Lower leg skin (tissue), 4 donors: ENCODE measurements at regions not wholly inside any gene's neighbourhood (a gene's known extent, or its start where the extent isn't known, plus 50 kb on each side); places are given as distances from the start of the nearest gene placed in this dataset.
A peak's percentile ranks its signal among the peaks of the same experiment; 100 is the strongest.

ENCODE experiments used
- DNase-seq, 2 donors: peaks; one replicate each; pipeline ENCODE4 v3.0.0-alpha.2; 2019; ENCODE audit warnings: low spot score in 2 of 2
- H3K4me3 ChIP-seq: fragments of 200-600 bp; sonication (generic); 2 replicates; pipeline ENCODE4 v1.5.1; 2017; ENCODE audit warnings: mild to moderate bottlenecking, low read depth; ENCODE audit not compliant: poor library complexity, severe bottlenecking
- CTCF ChIP-seq, 3 donors: fragments of 450-650 bp; IDR thresholded peaks; one replicate each; pipeline ENCODE4 v1.5.1; 2016; ENCODE audit warnings: antibody characterized with exemption in 3 of 3, mild to moderate bottlenecking in 3 of 3, moderate library complexity in 2 of 3
- POLR2A ChIP-seq, 2 donors: fragments of 450-650 bp; IDR thresholded peaks; one replicate each; pipeline ENCODE4 v1.6.1; 2016 to 2017; ENCODE audit warnings: antibody characterized with exemption in 2 of 2, mild to moderate bottlenecking in 1 of 2, moderate library complexity in 1 of 2
- WGBS, 2 donors: methylation state at CpG; one replicate each; pipeline ENCODE4 v1.1.5; 2018; 5-methylcytosine and 5-hydroxymethylcytosine counted together
- intact Hi-C: fragments of 100-400 bp; cut with DNase I; formaldehyde crosslinking; loops from one replicate; pipeline ENCODE4 v1.15.0; 2023; ENCODE audit warnings: low total_unique reads

DNA sequence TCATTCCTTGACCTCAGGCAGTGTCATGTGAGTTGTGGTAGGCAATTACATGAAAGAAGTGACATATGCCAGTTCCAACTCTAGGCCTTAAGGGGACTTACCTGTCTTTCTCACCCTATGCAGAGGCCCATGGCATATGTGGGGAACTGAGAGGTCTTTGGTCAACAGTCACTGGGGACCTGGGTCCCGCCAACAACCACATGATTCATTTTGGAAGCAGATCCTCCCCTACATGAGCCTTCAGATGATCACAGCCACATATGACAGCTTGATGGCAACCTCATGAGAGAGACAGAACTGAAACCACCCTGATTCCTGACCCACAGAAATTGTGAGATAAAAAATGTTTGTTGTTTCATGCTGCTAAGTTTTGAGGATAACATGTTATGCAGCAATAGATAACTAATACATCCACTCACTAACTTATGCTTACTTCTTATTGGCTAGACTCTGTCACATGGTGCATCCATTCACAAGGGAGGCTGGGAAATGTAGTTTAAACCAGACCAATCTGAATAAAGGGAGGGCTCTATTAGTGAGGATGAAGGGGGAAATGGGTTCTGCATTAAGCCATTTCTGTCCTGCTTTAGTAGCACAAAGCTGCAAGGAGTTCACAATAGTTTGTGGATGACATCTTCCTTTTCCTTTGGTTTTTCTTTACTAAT is 298.2 kb downstream of the HAPSTR1 start:
- intact Hi-C loops = no loop called here
- WGBS, 2 donors = 85 to 93% methylated on average over 1 of the region's 1 CpG
- H3K4me3 ChIP-seq = no peak overlapping the region
- no peak for TF ChIP-seq POLR2A (IDR thresholded peaks at IDR 0.05)
- TF ChIP-seq CTCF (IDR thresholded peaks at IDR 0.05) = no peak
- DNase-seq = no peak

DNA sequence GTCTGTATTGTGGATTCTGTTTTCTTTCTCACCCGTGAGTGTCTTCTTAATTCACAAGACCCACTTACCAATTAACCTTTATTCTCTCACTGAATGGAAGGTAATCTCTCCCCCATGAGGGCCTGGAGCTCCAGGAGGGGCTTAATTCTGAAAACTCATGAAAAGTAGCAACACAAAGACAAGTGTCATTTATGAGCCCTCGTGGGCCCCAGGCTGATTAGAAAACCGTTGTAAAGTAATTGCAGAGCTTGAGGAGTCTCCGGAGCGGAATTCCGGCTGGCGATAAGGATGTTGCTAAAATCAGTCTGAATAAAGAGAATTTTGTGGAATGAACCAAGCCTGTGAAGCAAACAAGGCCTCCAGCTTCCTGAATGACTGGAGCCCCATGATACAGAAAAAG is 301.5 kb downstream of the HAPSTR1 start:
- DNase-seq = no peak
- H3K4me3 ChIP-seq = no peak overlapping the region
- 46 to 51% methylated on average over 7 of the region's 7 CpGs for WGBS, 2 donors
- intact Hi-C loops = no loop called here
- TF ChIP-seq CTCF (IDR thresholded peaks at IDR 0.05) (no peak), POLR2A (IDR thresholded peaks at IDR 0.05) (no peak)

- TF ChIP-seq CTCF (IDR thresholded peaks at IDR 0.05) = no peak
- TF ChIP-seq POLR2A (IDR thresholded peaks at IDR 0.05) = no peak
- 29 to 46% methylated on average over 8 of the region's 8 CpGs for WGBS, 2 donors
- H3K4me3 ChIP-seq = no peak overlapping the region
- intact Hi-C loops = no loop called here
- DNase-seq = no peak
Observed at GRCh38 chr16:9393591-9393990, 302.1 kb downstream of the HAPSTR1 start.

GRCh38 chr16:9395958-9396359 is 304.5 kb downstream of the HAPSTR1 start:
- intact Hi-C loops = no loop called here
- TF ChIP-seq POLR2A (IDR thresholded peaks at IDR 0.05) (no peak), CTCF (IDR thresholded peaks at IDR 0.05) (no peak)
- H3K4me3 ChIP-seq = no peak overlapping the region
- WGBS, 2 donors = 70 to 77% methylated on average over 3 of the region's 3 CpGs
- DNase-seq = no peak

DNA sequence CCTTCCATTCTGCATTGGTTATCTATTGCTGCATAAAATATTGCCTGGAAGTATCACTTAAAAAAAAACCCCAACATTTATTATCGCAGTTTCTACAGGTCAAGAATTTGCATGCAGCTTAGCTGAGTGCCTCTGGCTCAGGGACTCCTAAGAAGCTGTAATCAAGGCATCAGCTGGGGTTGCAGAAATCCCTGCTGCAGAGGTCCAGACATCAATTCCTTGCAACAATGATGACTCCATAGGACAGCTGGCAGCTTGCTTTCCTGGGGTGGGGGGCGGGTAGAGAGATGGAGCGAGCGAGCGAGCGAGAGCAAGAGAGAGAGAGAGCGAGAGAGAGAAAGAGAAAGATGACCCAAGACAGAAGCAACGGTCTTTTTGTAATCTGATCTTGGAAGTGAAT is 308.1 kb downstream of the HAPSTR1 start:
- TF ChIP-seq POLR2A (IDR thresholded peaks at IDR 0.05) = no peak
- TF ChIP-seq CTCF (IDR thresholded peaks at IDR 0.05) = no peak
- H3K4me3 ChIP-seq = no peak overlapping the region
- WGBS, 2 donors = 60 to 68% methylated on average over 8 of the region's 8 CpGs
- intact Hi-C loops = no loop called here
- no peak for DNase-seq

DNA sequence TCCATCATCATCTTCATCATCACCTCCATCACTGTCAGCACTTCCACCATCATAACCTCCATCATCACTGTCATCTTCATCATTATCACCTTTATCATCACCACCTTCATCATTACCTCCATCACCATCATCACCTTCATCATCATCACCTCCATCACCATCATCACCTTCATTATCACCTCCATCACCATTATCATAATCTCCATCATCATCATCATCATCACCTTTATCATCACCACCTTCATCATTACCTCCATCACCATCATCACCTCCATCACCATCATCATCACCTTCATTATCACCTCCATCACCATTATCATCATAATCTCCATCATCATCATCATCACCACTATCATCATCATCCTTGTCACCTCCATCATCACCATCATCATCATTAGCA is 309.7 kb downstream of the HAPSTR1 start:
- TF ChIP-seq CTCF (IDR thresholded peaks at IDR 0.05) (peak in 1 of 3 donors; percentile 40), POLR2A (IDR thresholded peaks at IDR 0.05) (no peak)
- H3K4me3 ChIP-seq = no peak overlapping the region
- intact Hi-C loops = no loop called here
- DNase-seq = no peak
